PFSK-1 (cell line): ENCODE measurements at regions not wholly inside any gene's neighbourhood (a gene's known extent, or its start where the extent isn't known, plus 50 kb on each side); places are given as distances from the start of the nearest gene placed in this dataset.

Source experiments
- FOXP2 ChIP-seq: optimal IDR thresholded peaks from 2 replicates; pipeline ENCODE3; 2011; ENCODE audit warnings: borderline replicate concordance, control low read depth, inconsistent platforms; ENCODE audit not compliant: insufficient read depth; ENCODE audit errors: extremely low read length, extremely low read depth
- POLR2AphosphoS5 ChIP-seq: IDR thresholded peaks from 2 replicates; pipeline ENCODE4 v1.6.1; 2012; ENCODE audit warnings: low read depth, mild to moderate bottlenecking, control low read depth, low read length, moderate library complexity
- SIN3A ChIP-seq: IDR thresholded peaks from 2 replicates; pipeline ENCODE4 v1.6.1; 2012; ENCODE audit warnings: mild to moderate bottlenecking, low read length, moderate library complexity, borderline replicate concordance; ENCODE audit not compliant: insufficient read depth
- TAF1 ChIP-seq: IDR thresholded peaks from 2 replicates; pipeline ENCODE4 v1.6.1; 2012; ENCODE audit warnings: low read length, control low read depth, borderline replicate concordance; ENCODE audit not compliant: insufficient read depth
- TF ChIP-seq, protein P1 (sequence below), 2 experiments: IDR thresholded peaks; 2 replicates each; pipeline versions ENCODE4 v1.6.1 to v1.8.0; 2011 to 2012; ENCODE audit warnings: low read depth in 2 of 2, low read length in 2 of 2, control low read depth in 1 of 2, inconsistent platforms in 1 of 2, mild to moderate bottlenecking in 1 of 2, moderate library complexity in 1 of 2; ENCODE audit not compliant: insufficient read depth in 1 of 2

DNA sequence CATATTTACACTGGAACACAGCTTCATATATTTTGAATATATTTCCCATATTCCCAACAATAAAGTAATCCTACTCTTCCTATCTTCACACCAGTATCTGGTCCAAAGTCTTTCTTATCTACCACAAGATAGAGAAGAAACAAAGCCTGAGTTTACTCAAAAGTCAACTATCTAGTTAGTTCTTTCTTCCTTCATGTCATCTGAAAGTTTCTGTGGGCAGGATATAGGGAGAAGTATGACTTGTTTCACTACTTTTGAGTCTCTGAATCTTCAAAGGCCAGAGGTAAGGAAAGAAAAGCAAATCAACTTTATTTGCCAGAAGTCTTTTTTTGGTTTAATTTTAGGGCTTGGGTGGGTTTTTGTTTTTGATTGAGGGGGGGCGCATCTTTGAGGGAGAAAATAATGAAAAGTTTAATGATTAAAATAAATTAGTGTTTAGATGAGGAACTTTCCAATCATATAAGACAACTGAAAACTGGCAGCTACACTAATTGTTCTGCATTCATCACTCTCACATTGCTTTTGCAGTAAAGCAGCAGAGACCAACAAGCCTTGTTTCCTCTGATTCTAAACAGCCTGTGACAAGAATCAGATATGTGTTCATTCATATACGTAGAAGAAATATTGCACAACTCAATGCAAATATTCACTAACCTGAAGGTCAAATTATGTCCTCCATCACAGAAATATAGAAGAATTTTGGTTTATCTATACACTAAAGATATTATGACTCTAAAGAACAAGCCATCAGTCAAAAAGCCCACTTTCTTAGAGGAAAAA, 421.4 kb downstream of the SHQ1 start:
- TF ChIP-seq SIN3A (no peak), POLR2AphosphoS5 (no peak), TAF1 (no peak), FOXP2 (no peak)
- TF ChIP-seq, protein P1, sequence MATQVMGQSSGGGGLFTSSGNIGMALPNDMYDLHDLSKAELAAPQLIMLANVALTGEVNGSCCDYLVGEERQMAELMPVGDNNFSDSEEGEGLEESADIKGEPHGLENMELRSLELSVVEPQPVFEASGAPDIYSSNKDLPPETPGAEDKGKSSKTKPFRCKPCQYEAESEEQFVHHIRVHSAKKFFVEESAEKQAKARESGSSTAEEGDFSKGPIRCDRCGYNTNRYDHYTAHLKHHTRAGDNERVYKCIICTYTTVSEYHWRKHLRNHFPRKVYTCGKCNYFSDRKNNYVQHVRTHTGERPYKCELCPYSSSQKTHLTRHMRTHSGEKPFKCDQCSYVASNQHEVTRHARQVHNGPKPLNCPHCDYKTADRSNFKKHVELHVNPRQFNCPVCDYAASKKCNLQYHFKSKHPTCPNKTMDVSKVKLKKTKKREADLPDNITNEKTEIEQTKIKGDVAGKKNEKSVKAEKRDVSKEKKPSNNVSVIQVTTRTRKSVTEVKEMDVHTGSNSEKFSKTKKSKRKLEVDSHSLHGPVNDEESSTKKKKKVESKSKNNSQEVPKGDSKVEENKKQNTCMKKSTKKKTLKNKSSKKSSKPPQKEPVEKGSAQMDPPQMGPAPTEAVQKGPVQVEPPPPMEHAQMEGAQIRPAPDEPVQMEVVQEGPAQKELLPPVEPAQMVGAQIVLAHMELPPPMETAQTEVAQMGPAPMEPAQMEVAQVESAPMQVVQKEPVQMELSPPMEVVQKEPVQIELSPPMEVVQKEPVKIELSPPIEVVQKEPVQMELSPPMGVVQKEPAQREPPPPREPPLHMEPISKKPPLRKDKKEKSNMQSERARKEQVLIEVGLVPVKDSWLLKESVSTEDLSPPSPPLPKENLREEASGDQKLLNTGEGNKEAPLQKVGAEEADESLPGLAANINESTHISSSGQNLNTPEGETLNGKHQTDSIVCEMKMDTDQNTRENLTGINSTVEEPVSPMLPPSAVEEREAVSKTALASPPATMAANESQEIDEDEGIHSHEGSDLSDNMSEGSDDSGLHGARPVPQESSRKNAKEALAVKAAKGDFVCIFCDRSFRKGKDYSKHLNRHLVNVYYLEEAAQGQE (IDR thresholded peaks at IDR 0.05; ENCODE audit: insufficient read depth in 1 of 2, low read depth in 2 of 2, low read length in 2 of 2): no peak

DNA sequence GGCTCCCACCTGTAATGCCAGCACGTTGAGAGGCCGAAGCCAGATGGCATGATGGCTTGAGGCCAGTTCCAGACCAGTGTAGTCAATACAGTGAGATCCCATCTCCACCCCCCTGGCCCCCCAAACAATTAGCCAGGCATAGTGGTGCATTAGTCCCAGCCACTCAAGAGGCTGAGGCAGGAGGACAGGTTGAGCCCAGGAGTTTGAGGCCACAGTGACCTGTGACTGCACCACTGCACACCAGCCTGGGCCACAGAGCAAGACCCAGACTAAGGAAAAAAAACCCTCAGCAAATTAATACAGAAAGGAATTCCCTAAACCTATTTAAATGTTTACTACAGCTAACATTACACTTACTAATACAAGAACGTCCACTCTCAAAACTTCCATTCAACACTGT, 424.6 kb downstream of the SHQ1 start:
- TF ChIP-seq, protein P1 (IDR thresholded peaks at IDR 0.05; ENCODE audit: insufficient read depth in 1 of 2, low read depth in 2 of 2, low read length in 2 of 2): no peak
- TF ChIP-seq FOXP2: no peak
- no peak for TF ChIP-seq TAF1
- TF ChIP-seq POLR2AphosphoS5: no peak
- no peak for TF ChIP-seq SIN3A

DNA sequence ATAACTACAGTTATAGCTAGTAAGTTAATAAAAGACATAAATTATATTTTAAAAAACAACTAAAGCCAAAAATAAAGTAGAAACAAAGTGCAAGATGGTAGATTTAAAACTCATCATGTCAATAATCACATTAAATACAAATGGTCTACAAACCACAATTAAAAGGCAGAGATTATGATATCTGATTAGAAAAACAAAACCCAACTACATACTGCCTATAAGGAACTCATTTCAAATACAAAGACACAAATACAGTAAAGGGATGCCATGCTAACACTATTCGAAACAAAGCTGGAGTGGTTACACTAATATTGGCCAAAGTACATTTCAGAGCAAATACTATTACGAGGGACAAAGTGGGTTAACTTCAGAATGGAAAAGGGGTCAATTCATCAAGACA, 426.5 kb downstream of the SHQ1 start:
- TF ChIP-seq SIN3A (no peak), TAF1 (no peak), FOXP2 (no peak), POLR2AphosphoS5 (no peak)
- TF ChIP-seq, protein P1 (IDR thresholded peaks at IDR 0.05; ENCODE audit: insufficient read depth in 1 of 2, low read depth in 2 of 2, low read length in 2 of 2): no peak

DNA sequence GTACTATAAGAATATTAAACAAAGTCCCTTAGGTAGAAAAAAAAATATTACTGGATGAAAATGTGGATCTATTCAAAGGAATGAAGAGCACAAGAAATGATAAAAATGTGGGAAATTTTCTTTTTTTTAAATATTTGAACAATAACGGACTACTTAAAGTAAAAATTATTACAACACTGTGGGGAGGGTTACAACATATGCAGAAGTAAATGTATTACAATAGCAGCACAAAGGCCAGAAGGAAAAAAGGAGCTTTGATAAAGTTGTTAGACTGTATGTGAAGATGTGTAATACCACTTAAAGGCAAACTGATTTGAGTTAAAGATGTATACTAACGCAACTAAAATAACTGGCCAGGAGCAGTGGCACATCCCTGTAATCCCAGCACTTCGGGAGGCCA, 427.1 kb downstream of the SHQ1 start:
- TF ChIP-seq TAF1: no peak
- no peak for TF ChIP-seq FOXP2
- TF ChIP-seq, protein P1 (IDR thresholded peaks at IDR 0.05; ENCODE audit: insufficient read depth in 1 of 2, low read depth in 2 of 2, low read length in 2 of 2): no peak
- TF ChIP-seq SIN3A: no peak
- no peak for TF ChIP-seq POLR2AphosphoS5
